ENCODE measurements at regions not wholly inside any gene's neighbourhood (a gene's known extent, or its start where the extent isn't known, plus 50 kb on each side); places are given as distances from the start of the nearest gene placed in this dataset.

DNA sequence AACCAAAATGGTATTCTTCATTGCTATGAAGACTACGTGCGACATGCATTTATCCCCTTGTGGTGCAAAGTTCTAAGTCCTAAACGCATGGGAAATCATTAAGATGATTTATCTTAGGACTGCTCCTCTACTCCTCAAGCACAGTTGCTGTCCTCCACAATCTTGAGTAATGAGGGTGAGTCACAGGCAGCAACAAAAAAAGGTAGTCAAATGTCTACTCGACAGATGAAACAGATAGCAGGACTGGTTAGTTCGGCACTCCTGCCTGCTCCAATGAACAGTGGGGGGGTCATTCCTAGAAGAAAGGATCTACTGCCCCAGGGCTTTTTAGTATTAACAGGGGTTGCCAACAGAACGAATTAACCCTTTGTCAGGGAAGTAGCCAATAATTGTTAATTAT lies 233.7 kb upstream of the FGF13 start (continued):
- TF ChIP-seq, protein P1, sequence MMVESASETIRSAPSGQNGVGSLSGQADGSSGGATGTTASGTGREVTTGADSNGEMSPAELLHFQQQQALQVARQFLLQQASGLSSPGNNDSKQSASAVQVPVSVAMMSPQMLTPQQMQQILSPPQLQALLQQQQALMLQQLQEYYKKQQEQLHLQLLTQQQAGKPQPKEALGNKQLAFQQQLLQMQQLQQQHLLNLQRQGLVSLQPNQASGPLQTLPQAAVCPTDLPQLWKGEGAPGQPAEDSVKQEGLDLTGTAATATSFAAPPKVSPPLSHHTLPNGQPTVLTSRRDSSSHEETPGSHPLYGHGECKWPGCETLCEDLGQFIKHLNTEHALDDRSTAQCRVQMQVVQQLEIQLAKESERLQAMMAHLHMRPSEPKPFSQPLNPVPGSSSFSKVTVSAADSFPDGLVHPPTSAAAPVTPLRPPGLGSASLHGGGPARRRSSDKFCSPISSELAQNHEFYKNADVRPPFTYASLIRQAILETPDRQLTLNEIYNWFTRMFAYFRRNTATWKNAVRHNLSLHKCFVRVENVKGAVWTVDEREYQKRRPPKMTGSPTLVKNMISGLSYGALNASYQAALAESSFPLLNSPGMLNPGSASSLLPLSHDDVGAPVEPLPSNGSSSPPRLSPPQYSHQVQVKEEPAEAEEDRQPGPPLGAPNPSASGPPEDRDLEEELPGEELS (CRISPR knock-in tag; IDR thresholded peaks at IDR 0.05; ENCODE audit: borderline replicate concordance) = no peak
- no peak for TF ChIP-seq POLR2AphosphoS5 (IDR thresholded peaks at IDR 0.05; ENCODE audit: control insufficient read depth, insufficient read depth, low read depth, low read length)
- TF ChIP-seq LEF1 (IDR thresholded peaks at IDR 0.05) = no peak
- 0 out of 2 replicates have a peak, but pooled peaks have one; percentile 26 for TF ChIP-seq MEF2D (tag; conservative IDR thresholded peaks at IDR 0.05; ENCODE audit: low read depth)
- TF ChIP-seq TRIM24 (IDR thresholded peaks at IDR 0.05) = no peak
- TF ChIP-seq CAMTA2 (CRISPR knock-in tag; conservative IDR thresholded peaks at IDR 0.05) = no peak
- TF ChIP-seq, protein P2, sequence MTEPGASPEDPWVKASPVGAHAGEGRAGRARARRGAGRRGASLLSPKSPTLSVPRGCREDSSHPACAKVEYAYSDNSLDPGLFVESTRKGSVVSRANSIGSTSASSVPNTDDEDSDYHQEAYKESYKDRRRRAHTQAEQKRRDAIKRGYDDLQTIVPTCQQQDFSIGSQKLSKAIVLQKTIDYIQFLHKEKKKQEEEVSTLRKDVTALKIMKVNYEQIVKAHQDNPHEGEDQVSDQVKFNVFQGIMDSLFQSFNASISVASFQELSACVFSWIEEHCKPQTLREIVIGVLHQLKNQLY (CRISPR knock-in tag; conservative IDR thresholded peaks at IDR 0.05) = no peak
- TF ChIP-seq, protein P3, sequence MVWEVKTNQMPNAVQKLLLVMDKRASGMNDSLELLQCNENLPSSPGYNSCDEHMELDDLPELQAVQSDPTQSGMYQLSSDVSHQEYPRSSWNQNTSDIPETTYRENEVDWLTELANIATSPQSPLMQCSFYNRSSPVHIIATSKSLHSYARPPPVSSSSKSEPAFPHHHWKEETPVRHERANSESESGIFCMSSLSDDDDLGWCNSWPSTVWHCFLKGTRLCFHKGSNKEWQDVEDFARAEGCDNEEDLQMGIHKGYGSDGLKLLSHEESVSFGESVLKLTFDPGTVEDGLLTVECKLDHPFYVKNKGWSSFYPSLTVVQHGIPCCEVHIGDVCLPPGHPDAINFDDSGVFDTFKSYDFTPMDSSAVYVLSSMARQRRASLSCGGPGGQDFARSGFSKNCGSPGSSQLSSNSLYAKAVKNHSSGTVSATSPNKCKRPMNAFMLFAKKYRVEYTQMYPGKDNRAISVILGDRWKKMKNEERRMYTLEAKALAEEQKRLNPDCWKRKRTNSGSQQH (CRISPR knock-in tag; IDR thresholded peaks at IDR 0.05) = no peak
- TF ChIP-seq CBFA2T3 (IDR thresholded peaks at IDR 0.05) = no peak
- no peak for TF ChIP-seq RFX7 (CRISPR knock-in tag; IDR thresholded peaks at IDR 0.05)
- no peak for TF ChIP-seq C11orf30 (IDR thresholded peaks at IDR 0.05; ENCODE audit: low read depth)
